H1 (cell line): ENCODE measurements at regions not wholly inside any gene's neighbourhood (a gene's known extent, or its start where the extent isn't known, plus 50 kb on each side); places are given as distances from the start of the nearest gene placed in this dataset.

Experiments
- CTCF ChIA-PET: fragments of 300-600 bp; sonication (Branson Sonifier 250); formaldehyde crosslinking; loops from one replicate; lab custom pipeline; 2021; ENCODE audit not compliant: partially characterized antibody; lab: Charles Lee
- POLR2A ChIA-PET: fragments of 300-600 bp; sonication (Branson Sonifier 250); formaldehyde crosslinking; loops from one replicate; lab custom pipeline; 2021; ENCODE audit warnings: inconsistent platforms; ENCODE audit not compliant: partially characterized antibody; lab: Charles Lee
- DNase-seq, 2 experiments: peaks; one replicate each; pipeline versions ENCODE4 v3.0.0 to v3.0.0-alpha.2; 2010 to 2022; ENCODE audit warnings: low spot score in 2 of 2, low read depth in 1 of 2, mixed read lengths in 1 of 2
- FAIRE-seq: peaks from 2 replicates; lab custom pipeline; 2011; peaks lifted over from hg19 to GRCh38; lab: Jason Lieb, UNC
- H2AFZ ChIP-seq: 2 replicates; pipeline ENCODE4 v1.8.1; 2012; ENCODE audit warnings: low read length, inconsistent platforms
- H2AK5ac ChIP-seq: 2 replicates; pipeline ENCODE4 v1.6.1; 2013; ENCODE audit warnings: low read depth, low read length
- H2BK120ac ChIP-seq: replicated peaks from 2 replicates; pipeline ENCODE3; 2013; ENCODE audit warnings: low read depth, low read length, inconsistent platforms
- H2BK12ac ChIP-seq: 2 replicates; pipeline ENCODE4 v1.6.1; 2013; ENCODE audit warnings: low read depth, low read length
- H2BK15ac ChIP-seq: 2 replicates; pipeline ENCODE4 v1.6.1; 2013; ENCODE audit warnings: low read length
- H2BK20ac ChIP-seq: 2 replicates; pipeline ENCODE4 v1.6.1; 2013; ENCODE audit warnings: low read length
- H2BK5ac ChIP-seq: 2 replicates; pipeline ENCODE4 v1.6.1; 2013; ENCODE audit warnings: low read depth, low read length
- H3K14ac ChIP-seq: 2 replicates; pipeline ENCODE4 v1.6.1; 2013; ENCODE audit warnings: inconsistent platforms; ENCODE audit not compliant: insufficient read length
- H3K18ac ChIP-seq: 2 replicates; pipeline ENCODE4 v1.6.1; 2013; ENCODE audit warnings: low read length; ENCODE audit errors: extremely low read depth
- H3K23ac ChIP-seq: 2 replicates; pipeline ENCODE4 v1.6.1; 2013; ENCODE audit warnings: inconsistent platforms; ENCODE audit not compliant: insufficient read length
- H3K23me2 ChIP-seq: 2 replicates; pipeline ENCODE4 v1.6.1; 2013; ENCODE audit warnings: low read depth, low read length
- H3K27ac ChIP-seq: 2 replicates; pipeline ENCODE4 v1.6.1; 2011; ENCODE audit warnings: low read depth, low read length, inconsistent platforms
- H3K27me3 ChIP-seq, 4 experiments: replicated peaks in 1 of 4; 1 replicate in 1 of 4; 2 replicates in 3 of 4; pipeline versions ENCODE4 v1.6.1 to v1.8.1; 2011 to 2013; ENCODE audit warnings: low read length in 3 of 4, mild to moderate bottlenecking in 3 of 4, inconsistent platforms in 2 of 4, mixed read lengths in 2 of 4, moderate library complexity in 1 of 4; ENCODE audit not compliant: control insufficient read depth in 3 of 4, insufficient read depth in 3 of 4; ENCODE audit errors: extremely low read depth in 1 of 4
- H3K36me3 ChIP-seq, 4 experiments: 2 replicates each; pipeline versions ENCODE4 v1.6.1 to v1.8.1; 2011 to 2013; ENCODE audit warnings: mild to moderate bottlenecking in 4 of 4, low read length in 3 of 4, moderate library complexity in 2 of 4, control low read depth in 1 of 4, inconsistent platforms in 1 of 4; ENCODE audit not compliant: insufficient read depth in 4 of 4, control insufficient read depth in 2 of 4
- H3K4ac ChIP-seq: replicated peaks from 2 replicates; pipeline ENCODE3; 2013; ENCODE audit warnings: low read length, low read depth, mixed read lengths, inconsistent platforms; ENCODE audit not compliant: insufficient read length
- H3K4me1 ChIP-seq, 4 experiments: replicated peaks in 1 of 4; 1 replicate in 1 of 4; 2 replicates in 3 of 4; pipeline versions ENCODE4 v1.6.1 to v1.8.1; 2011 to 2013; ENCODE audit warnings: low read length in 3 of 4, inconsistent platforms in 2 of 4, mixed read lengths in 1 of 4; ENCODE audit not compliant: insufficient read depth in 4 of 4, control insufficient read depth in 3 of 4
- H3K4me2 ChIP-seq, 2 experiments: 2 replicates each; pipeline versions ENCODE4 v1.6.1 to v1.8.1; 2011 to 2013; ENCODE audit warnings: low read depth in 2 of 2, low read length in 2 of 2, control low read depth in 1 of 2, inconsistent platforms in 1 of 2, mild to moderate bottlenecking in 1 of 2; ENCODE audit not compliant: insufficient read depth in 1 of 2
- H3K4me3 ChIP-seq, 4 experiments: fragments of 200-600, 300-600 bp in 1 of 4; sonication (generic), shearing (Covaris generic), sonication (Bioruptor Twin) in 1 of 4; 2 replicates each; pipeline versions ENCODE4 v1.5.1 to v1.8.1; 2011 to 2016; ENCODE audit warnings: low read length in 4 of 4, low read depth in 3 of 4, control low read depth in 2 of 4, inconsistent platforms in 2 of 4, mild to moderate bottlenecking in 2 of 4, mixed read lengths in 1 of 4, moderate library complexity in 1 of 4; ENCODE audit not compliant: insufficient read depth in 2 of 4; ENCODE audit errors: extremely low read depth in 1 of 4
- H3K56ac ChIP-seq: replicated peaks from 2 replicates; pipeline ENCODE3; 2013; ENCODE audit warnings: low read depth, mild to moderate bottlenecking, mixed read lengths, low read length, inconsistent platforms; ENCODE audit not compliant: insufficient read length
- H3K79me1 ChIP-seq: 2 replicates; pipeline ENCODE4 v1.6.1; 2013; ENCODE audit warnings: low read depth, low read length, control low read depth
- H3K79me2 ChIP-seq, 2 experiments: 2 replicates each; pipeline versions ENCODE4 v1.6.1 to v1.8.1; 2012 to 2013; ENCODE audit warnings: low read length in 2 of 2, mild to moderate bottlenecking in 2 of 2, inconsistent platforms in 1 of 2; ENCODE audit not compliant: insufficient read depth in 2 of 2, control insufficient read depth in 1 of 2
- H3K9ac ChIP-seq, 4 experiments: replicated peaks in 1 of 4; 1 replicate in 1 of 4; 2 replicates in 3 of 4; pipeline versions ENCODE4 v1.6.1 to v1.8.1; 2011 to 2013; ENCODE audit warnings: low read depth in 3 of 4, low read length in 3 of 4, control low read depth in 2 of 4, mild to moderate bottlenecking in 2 of 4, moderate library complexity in 2 of 4, inconsistent platforms in 1 of 4; ENCODE audit errors: extremely low read depth in 1 of 4
- H3K9me3 ChIP-seq, 2 experiments: 2 replicates each; pipeline versions ENCODE4 v1.6.1 to v1.8.1; 2012 to 2013; ENCODE audit warnings: mild to moderate bottlenecking in 2 of 2, moderate library complexity in 2 of 2, control low read depth in 1 of 2, inconsistent platforms in 1 of 2, low read depth in 1 of 2, low read length in 1 of 2, mixed read lengths in 1 of 2; ENCODE audit not compliant: insufficient read depth in 2 of 2
- H4K20me1 ChIP-seq, 2 experiments: replicated peaks in 1 of 2; 2 replicates each; pipeline versions ENCODE3 to v1.8.1; 2011 to 2013; ENCODE audit warnings: inconsistent platforms in 2 of 2, low read length in 2 of 2, mild to moderate bottlenecking in 1 of 2; ENCODE audit not compliant: insufficient read depth in 2 of 2, control insufficient read depth in 1 of 2
- H4K5ac ChIP-seq: 2 replicates; pipeline ENCODE4 v1.6.1; 2013; ENCODE audit warnings: low read length, low read depth, mixed read lengths, inconsistent platforms; ENCODE audit not compliant: insufficient read length
- H4K8ac ChIP-seq: 2 replicates; pipeline ENCODE4 v1.8.0; 2013; ENCODE audit warnings: mild to moderate bottlenecking, moderate library complexity, low read length, inconsistent platforms; ENCODE audit not compliant: insufficient read depth; ENCODE audit errors: extremely low read depth
- H4K91ac ChIP-seq: replicated peaks from 2 replicates; pipeline ENCODE3; 2013; ENCODE audit warnings: low read length, mixed read lengths, inconsistent platforms; ENCODE audit not compliant: insufficient read length
- BRCA1 ChIP-seq: IDR thresholded peaks from 2 replicates; pipeline ENCODE4 v1.6.1; 2012; ENCODE audit warnings: low read depth, low read length, improper control_type of control experiment
- CBX5 ChIP-seq: fragments of 300-800, 300-1000 bp; sonication (generic); IDR thresholded peaks from 2 replicates; pipeline ENCODE4 v1.7.1; 2016; ENCODE audit warnings: antibody characterized with exemption, low read length, low read depth
- CEBPB ChIP-seq: IDR thresholded peaks from 2 replicates; pipeline ENCODE4 v1.6.1; 2012; ENCODE audit warnings: low read depth, low read length
- EGR1 ChIP-seq: IDR thresholded peaks from 2 replicates; pipeline ENCODE4 v1.6.1; 2011; ENCODE audit warnings: low read depth, low read length, borderline replicate concordance
- EZH2 ChIP-seq: fragments of 200-600 bp; sonication (generic); IDR thresholded peaks from 2 replicates; pipeline ENCODE4 v1.7.1; 2012; ENCODE audit warnings: low read depth, mild to moderate bottlenecking, moderate library complexity, low read length, inconsistent platforms; ENCODE audit not compliant: severe bottlenecking
- FOSL1 ChIP-seq: IDR thresholded peaks from 2 replicates; pipeline ENCODE4 v1.6.1; 2011; ENCODE audit warnings: mild to moderate bottlenecking, low read depth, low read length, moderate library complexity; ENCODE audit not compliant: insufficient read depth
- MAFK ChIP-seq: IDR thresholded peaks from 2 replicates; pipeline ENCODE4 v1.6.1; 2012; ENCODE audit warnings: low read depth, mild to moderate bottlenecking, improper control_type of control experiment, low read length
- RAD21 ChIP-seq, 2 experiments: IDR thresholded peaks in 1 of 2; conservative IDR thresholded peaks in 1 of 2; 2 replicates each; pipeline ENCODE4 v1.6.1; 2011; ENCODE audit warnings: low read depth in 2 of 2, low read length in 2 of 2, improper control_type of control experiment in 1 of 2, inconsistent platforms in 1 of 2, mild to moderate bottlenecking in 1 of 2, moderate library complexity in 1 of 2
- SIX5 ChIP-seq: IDR thresholded peaks from 2 replicates; pipeline ENCODE4 v1.6.1; 2011; ENCODE audit warnings: mild to moderate bottlenecking, low read depth, low read length
- TAF7 ChIP-seq: optimal IDR thresholded peaks from 2 replicates; pipeline ENCODE3; 2011; ENCODE audit warnings: low read depth, mild to moderate bottlenecking, inconsistent platforms, low read length, moderate library complexity, borderline replicate concordance
- WGBS, 2 experiments: shearing (Covaris generic) in 1 of 2; methylation state at CpG; one replicate each; pipeline versions ENCODE4 v1.1.6 to v1.1.7; 2013 to 2015; ENCODE audit warnings: low lambda C conversion rate in 2 of 2, mixed read lengths in 2 of 2, inconsistent platforms in 1 of 2, low coverage in 1 of 2, missing lambda C conversion rate in 1 of 2; ENCODE audit not compliant: insufficient replicate concordance in 2 of 2, insufficient coverage in 1 of 2, insufficient read length in 1 of 2; ENCODE audit errors: extremely low coverage in 1 of 2, missing lambda C conversion rate in 1 of 2; 5-methylcytosine and 5-hydroxymethylcytosine counted together
- TF ChIP-seq, protein P1 (sequence below): IDR thresholded peaks from 2 replicates; pipeline ENCODE4 v1.6.1; 2012; ENCODE audit warnings: inconsistent platforms

DNA sequence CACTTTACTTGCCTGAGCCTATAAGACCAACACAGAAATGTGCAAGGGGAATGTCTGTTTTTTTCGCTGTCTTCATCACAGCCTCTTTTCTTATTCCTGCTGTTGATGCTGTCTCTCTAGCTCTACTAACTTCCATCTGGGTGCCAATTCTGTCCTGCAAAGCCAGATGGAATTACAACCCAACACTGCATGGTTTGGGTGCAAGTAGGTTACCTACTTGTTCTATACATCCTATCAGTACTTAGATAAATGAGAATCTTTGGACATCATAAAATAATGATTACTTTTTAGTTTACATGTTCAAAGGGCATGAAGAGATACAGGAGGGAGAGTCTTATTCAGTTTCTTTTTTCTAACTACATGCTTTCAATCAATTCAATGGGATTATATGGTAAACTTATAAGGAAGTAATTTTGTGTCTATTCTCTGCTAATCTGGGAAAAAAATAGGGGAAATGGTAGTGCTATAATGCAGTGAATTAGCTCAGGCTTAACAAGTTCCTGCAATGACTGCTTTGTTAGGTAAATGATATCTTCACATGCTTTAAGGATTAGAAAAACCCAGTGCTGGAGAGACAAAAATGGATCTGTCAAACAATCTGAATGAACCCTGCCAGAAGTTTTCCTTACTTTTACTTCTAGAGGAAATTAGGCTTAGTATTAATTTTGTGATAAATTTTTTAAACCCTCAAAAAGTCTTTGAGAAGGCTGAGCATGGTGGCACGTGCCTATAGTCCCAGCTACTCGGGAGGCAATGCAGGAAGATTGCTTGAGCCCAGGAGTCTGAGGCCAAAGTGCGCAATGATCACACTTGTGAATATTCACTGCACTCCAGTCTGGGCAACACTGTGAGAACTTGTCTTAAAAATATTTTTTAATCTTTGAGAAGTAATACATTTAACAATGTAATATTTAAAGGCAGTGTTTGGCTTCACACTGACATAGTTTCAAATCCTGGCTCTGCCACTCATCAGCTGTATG lies 86.5 kb upstream of the E2F3 start:
- Histone ChIP-seq H3K9ac (no peak overlapping the region), H3K23ac (no peak overlapping the region), H2AFZ (0 out of 2 replicates have a peak overlapping the region, but pooled peaks have one; percentile 16), H3K14ac (no peak overlapping the region), H2AK5ac (no peak overlapping the region), H3K56ac (no peak overlapping the region), H3K4me3 (no peak overlapping the region), H2BK20ac (no peak overlapping the region), H3K4me1 (no peaks in the 10 kb centered on the region), H3K4ac (no peak overlapping the region), H4K20me1 (no peaks in the 10 kb centered on the region), H4K8ac (no peak overlapping the region), H3K79me2 (no peaks in the 10 kb centered on the region), H4K5ac (no peak overlapping the region), H2BK12ac (no peak overlapping the region), H3K79me1 (no peaks in the 10 kb centered on the region), H3K27me3 (no peaks in the 10 kb centered on the region), H3K27ac (no peak overlapping the region), H2BK15ac (no peak overlapping the region), H3K23me2 (no peaks in the 10 kb centered on the region), H2BK120ac (no peak overlapping the region), H3K36me3 (no peaks in the 10 kb centered on the region), H3K9me3 (peaks cover 2 to 3% of the 10 kb centered on the region in 2 experiments; a peak in 1 of 4 replicates), H2BK5ac (no peak overlapping the region), H3K18ac (no peak overlapping the region), H4K91ac (no peak overlapping the region), H3K4me2 (no peak overlapping the region)
- DNase-seq: no peak
- ChIA-PET CTCF (interaction anchor here (0.9 to 1.6 kb wide), 4 partner anchors 20 to 213 kb away, joined by 3 to 5 read pairs (median 3); no protein-coding TSS in a partner anchor), POLR2A (interaction anchor here (0.9 kb wide), 1 partner anchor 89 kb away, joined by 3 read pairs; no protein-coding TSS in a partner anchor)
- 86% methylated on average over 4 of the region's 4 CpGs; no CpG with 5 or more reads in 1 of the 2 experiments for WGBS, 2 experiments
- FAIRE-seq: no peak
- TF ChIP-seq EZH2 (no peak), BRCA1 (no peak), SIX5 (no peak), MAFK (no peak), TAF7 (no peak), EGR1 (no peak), CBX5 (no peak), RAD21 (IDR thresholded peaks at IDR 0.05 in 1 of 2, conservative IDR thresholded peaks at IDR 0.05 in 1 of 2; ENCODE audit: low read depth in 2 of 2, low read length in 2 of 2) (no peak), FOSL1 (no peak), CEBPB (no peak)
- TF ChIP-seq, protein P1, sequence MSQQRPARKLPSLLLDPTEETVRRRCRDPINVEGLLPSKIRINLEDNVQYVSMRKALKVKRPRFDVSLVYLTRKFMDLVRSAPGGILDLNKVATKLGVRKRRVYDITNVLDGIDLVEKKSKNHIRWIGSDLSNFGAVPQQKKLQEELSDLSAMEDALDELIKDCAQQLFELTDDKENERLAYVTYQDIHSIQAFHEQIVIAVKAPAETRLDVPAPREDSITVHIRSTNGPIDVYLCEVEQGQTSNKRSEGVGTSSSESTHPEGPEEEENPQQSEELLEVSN: no peak
